ENCODE measurements at regions not wholly inside any gene's neighbourhood (a gene's known extent, or its start where the extent isn't known, plus 50 kb on each side); places are given as distances from the start of the nearest gene placed in this dataset.
"Not testable (repeated sequence)": the region's sequence is repeated elsewhere in the genome, so short reads cannot be mapped to it uniquely, and the experiment has no call there.

- not testable (repeated sequence) for DNase-seq
These were observed 339.3 kb upstream of the PLGLB1 start for GRCh38 chr2:87360927-87361326.

- not testable (repeated sequence) for DNase-seq
These were observed 340.2 kb upstream of the PLGLB1 start for GRCh38 chr2:87361805-87362204.

GRCh38 chr2:87364379-87364778 is 342.7 kb upstream of the PLGLB1 start:
- DNase-seq = not testable (repeated sequence)

GRCh38 chr2:87365038-87365437 is 343.4 kb upstream of the PLGLB1 start:
- not testable (repeated sequence) for DNase-seq

- not testable (repeated sequence) for DNase-seq
These were observed 361.8 kb upstream of the PLGLB2 start for GRCh38 chr2:87386063-87386560.

- DNase-seq = not testable (repeated sequence)
These were observed 352.1 kb upstream of the PLGLB2 start for GRCh38 chr2:87395784-87396183.

- DNase-seq = not testable (repeated sequence)
These were observed 351.2 kb upstream of the PLGLB2 start for GRCh38 chr2:87396551-87397265.

- DNase-seq = not testable (repeated sequence)
These were observed 350.4 kb upstream of the PLGLB2 start for GRCh38 chr2:87397276-87398065.

GRCh38 chr2:87398567-87399305 is 349.2 kb upstream of the PLGLB2 start:
- not testable (repeated sequence) for DNase-seq

- no peak for DNase-seq
These were observed 346.1 kb upstream of the PLGLB2 start for GRCh38 chr2:87401726-87402345.

GRCh38 chr2:87403893-87404175 is 344.1 kb upstream of the PLGLB2 start:
- DNase-seq = no peak

GRCh38 chr2:87404411-87405255 is 343.3 kb upstream of the PLGLB2 start:
- not testable (repeated sequence) for DNase-seq

- DNase-seq = not testable (repeated sequence)
These were observed 342.2 kb upstream of the PLGLB2 start for GRCh38 chr2:87405531-87406216.

- not testable (repeated sequence) for DNase-seq
These were observed 341.3 kb upstream of the PLGLB2 start for GRCh38 chr2:87406406-87407175.

GRCh38 chr2:87409601-87410000 is 338.3 kb upstream of the PLGLB2 start:
- DNase-seq = not testable (repeated sequence)

- not testable (repeated sequence) for DNase-seq
These were observed 337.5 kb upstream of the PLGLB2 start for GRCh38 chr2:87410371-87410770.

- not testable (repeated sequence) for DNase-seq
These were observed 335.7 kb upstream of the PLGLB2 start for GRCh38 chr2:87412036-87412820.

- not testable (repeated sequence) for DNase-seq
These were observed 333.6 kb upstream of the PLGLB2 start for GRCh38 chr2:87414331-87414730.

GRCh38 chr2:87414795-87415570 is 332.9 kb upstream of the PLGLB2 start:
- DNase-seq = not testable (repeated sequence)
